ENCODE measurements at regions not wholly inside any gene's neighbourhood (a gene's known extent, or its start where the extent isn't known, plus 50 kb on each side); places are given as distances from the start of the nearest gene placed in this dataset.

DNA sequence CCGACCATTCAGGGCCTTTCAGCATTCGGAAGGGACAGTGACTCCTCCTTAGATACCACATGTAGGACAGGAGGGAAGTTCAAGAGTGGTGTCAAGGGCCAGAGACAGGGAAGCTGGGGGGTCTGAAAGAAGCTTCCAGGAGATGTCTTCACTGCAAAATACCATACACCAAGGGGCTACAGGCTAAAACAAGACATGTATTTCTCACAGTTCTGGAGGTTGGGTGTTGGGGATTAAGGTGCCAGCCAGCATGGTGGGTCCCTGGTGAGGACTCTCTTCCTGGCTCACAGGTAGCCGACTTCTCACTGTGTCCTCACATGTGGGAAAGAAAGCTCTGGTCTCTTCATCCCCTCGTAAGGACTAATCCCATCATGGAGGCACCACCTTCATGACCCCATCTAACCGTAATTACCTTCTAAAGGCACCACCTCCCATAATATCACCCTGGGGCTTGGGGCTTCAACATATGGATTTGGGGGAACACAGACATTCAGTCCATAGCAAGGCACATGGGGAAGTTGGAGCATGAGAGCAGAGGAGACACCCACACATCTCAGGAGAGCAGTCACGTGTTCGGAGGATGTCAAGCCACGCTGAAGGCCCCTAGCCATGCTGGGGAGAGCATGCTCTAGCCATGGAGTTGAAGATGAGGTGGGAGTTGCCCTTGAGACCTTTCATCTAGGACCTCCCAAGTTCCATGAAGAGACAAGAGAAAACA lies 73.9 kb upstream of the GDF10 start:
- Histone ChIP-seq H3K27me3 (no peaks in the 10 kb centered on the region), H3K9me3 (no peaks in the 10 kb centered on the region), H3K4me1 (no peaks in the 10 kb centered on the region), H3K27ac (no peak overlapping the region), H3K4me3 (no peak overlapping the region), H3K36me3 (no peaks in the 10 kb centered on the region)
- intact Hi-C loops (cut with DNase I), result no loop called here
- no peak for TF ChIP-seq POLR2AphosphoS5 (IDR thresholded peaks at IDR 0.05)
- TF ChIP-seq EP300 (IDR thresholded peaks at IDR 0.05), result no peak
- TF ChIP-seq, protein P1, sequence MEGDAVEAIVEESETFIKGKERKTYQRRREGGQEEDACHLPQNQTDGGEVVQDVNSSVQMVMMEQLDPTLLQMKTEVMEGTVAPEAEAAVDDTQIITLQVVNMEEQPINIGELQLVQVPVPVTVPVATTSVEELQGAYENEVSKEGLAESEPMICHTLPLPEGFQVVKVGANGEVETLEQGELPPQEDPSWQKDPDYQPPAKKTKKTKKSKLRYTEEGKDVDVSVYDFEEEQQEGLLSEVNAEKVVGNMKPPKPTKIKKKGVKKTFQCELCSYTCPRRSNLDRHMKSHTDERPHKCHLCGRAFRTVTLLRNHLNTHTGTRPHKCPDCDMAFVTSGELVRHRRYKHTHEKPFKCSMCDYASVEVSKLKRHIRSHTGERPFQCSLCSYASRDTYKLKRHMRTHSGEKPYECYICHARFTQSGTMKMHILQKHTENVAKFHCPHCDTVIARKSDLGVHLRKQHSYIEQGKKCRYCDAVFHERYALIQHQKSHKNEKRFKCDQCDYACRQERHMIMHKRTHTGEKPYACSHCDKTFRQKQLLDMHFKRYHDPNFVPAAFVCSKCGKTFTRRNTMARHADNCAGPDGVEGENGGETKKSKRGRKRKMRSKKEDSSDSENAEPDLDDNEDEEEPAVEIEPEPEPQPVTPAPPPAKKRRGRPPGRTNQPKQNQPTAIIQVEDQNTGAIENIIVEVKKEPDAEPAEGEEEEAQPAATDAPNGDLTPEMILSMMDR (IDR thresholded peaks at IDR 0.05), result no peak
- TF ChIP-seq POLR2A (IDR thresholded peaks at IDR 0.05), result no peak
- no peak for DNase-seq
- 94 to 95% methylated on average over 8 of the region's 8 CpGs for WGBS, 2 donors

DNA sequence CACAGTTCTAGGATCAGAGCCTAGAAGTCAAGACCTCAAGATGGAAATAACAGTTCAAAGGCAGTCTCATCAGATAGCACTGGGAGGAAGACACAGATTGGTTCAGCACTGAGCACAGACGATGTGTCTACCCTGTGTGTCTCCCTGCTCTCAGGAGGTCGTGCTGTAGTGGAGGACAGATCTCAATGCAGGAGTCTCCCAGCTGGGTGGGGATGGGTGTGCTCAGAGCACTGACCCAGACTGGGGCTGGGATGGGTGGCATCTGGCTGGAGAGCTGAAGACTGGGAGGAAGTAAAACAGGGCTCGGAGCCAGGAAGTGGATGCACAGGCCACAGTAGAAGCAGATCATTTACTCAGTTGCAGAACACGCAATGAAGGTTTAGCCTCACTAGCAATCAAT lies 69.5 kb upstream of the GDF10 start:
- no peak for DNase-seq
- Histone ChIP-seq H3K27ac (no peak overlapping the region), H3K4me1 (no peaks in the 10 kb centered on the region), H3K36me3 (no peaks in the 10 kb centered on the region), H3K27me3 (no peaks in the 10 kb centered on the region), H3K9me3 (no peaks in the 10 kb centered on the region), H3K4me3 (no peak overlapping the region)
- intact Hi-C loops (cut with DNase I), result no loop called here
- WGBS, 2 donors, result 57 to 78% methylated on average over 4 of the region's 4 CpGs
- TF ChIP-seq, protein P1 (IDR thresholded peaks at IDR 0.05), result no peak
- no peak for TF ChIP-seq EP300 (IDR thresholded peaks at IDR 0.05)

DNA sequence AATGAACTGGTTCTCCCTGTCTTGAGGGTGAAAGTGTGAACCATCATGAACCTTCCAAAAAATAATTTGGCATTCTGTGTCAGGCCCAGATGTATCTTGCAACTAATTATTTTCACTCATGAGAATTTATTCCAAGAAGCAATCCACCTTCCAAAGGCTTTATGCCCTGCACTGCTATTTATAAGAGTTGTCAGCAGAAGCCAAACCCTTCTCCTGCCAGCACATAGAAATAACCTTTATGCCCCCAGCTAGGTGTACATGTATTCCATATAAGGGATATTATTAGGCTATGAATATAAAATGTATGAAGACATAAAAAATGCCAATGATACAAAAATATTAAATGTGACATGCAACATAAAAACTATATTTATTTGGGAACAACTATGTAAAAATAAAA lies 69.0 kb upstream of the GDF10 start:
- intact Hi-C loops (cut with DNase I), result no loop called here

DNA sequence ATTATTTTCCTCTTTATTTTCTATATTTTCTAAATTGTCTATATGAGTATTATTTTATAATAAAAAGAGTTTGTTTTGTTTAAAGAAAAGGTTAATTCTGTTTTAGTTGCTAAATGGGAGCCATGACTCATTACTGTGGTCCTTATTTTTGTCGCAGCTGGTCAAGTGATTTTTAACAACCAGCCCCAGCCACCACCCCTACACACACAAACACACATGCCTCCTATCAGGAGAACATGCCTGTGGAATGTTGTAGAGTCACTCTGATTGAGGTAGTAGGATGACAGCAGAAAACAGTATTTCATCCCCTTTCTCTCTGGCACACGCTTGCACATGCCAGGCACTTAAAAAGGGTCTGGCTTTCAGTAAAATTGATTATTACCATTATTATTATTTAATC lies 68.6 kb upstream of the GDF10 start:
- intact Hi-C loops (cut with DNase I), result no loop called here

More for the DNA sequence above, 69.0 kb upstream of the GDF10 start:
- DNase-seq, result no peak
- no peak overlapping the region for H3K27ac ChIP-seq
- H3K36me3 ChIP-seq, result no peaks in the 10 kb centered on the region
- H3K9me3 ChIP-seq, result no peaks in the 10 kb centered on the region
- no peaks in the 10 kb centered on the region for H3K4me1 ChIP-seq
- no peak overlapping the region for H3K4me3 ChIP-seq
- no peaks in the 10 kb centered on the region for H3K27me3 ChIP-seq
- TF ChIP-seq EP300 (IDR thresholded peaks at IDR 0.05) (no peak), POLR2A (IDR thresholded peaks at IDR 0.05) (no peak), POLR2AphosphoS5 (IDR thresholded peaks at IDR 0.05) (no peak)
- TF ChIP-seq, protein P1 (IDR thresholded peaks at IDR 0.05), result no peak

DNA sequence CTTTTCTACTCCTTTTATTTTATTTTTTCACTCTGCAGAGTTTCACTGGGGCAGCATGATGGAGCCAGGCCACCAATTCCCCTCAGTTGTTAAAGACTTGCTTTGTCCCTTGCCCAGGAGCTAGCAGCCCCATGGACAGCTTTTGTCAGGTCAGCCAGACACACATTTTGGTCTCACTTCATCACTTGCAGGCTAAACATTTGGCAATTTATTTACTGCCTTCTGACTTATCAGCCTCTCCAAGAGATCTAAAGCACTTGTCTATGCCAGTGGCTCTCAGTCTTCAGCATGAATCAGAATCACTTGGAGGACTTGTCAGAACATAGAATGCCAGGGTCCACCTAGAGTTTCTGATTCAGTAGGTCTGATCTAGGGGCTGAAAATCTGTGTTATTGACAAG lies 66.4 kb upstream of the GDF10 start:
- Histone ChIP-seq H3K36me3 (no peaks in the 10 kb centered on the region), H3K27me3 (no peaks in the 10 kb centered on the region), H3K4me3 (no peak overlapping the region), H3K4me1 (no peaks in the 10 kb centered on the region), H3K27ac (no peak overlapping the region), H3K9me3 (peaks cover 0 to 4% (median 0%) of the 10 kb centered on the region in 4 donors)
- intact Hi-C loops (cut with DNase I), result no loop called here
- TF ChIP-seq EP300 (IDR thresholded peaks at IDR 0.05) (no peak), POLR2AphosphoS5 (IDR thresholded peaks at IDR 0.05) (no peak), POLR2A (IDR thresholded peaks at IDR 0.05) (no peak)
- TF ChIP-seq, protein P1 (IDR thresholded peaks at IDR 0.05), result no peak
- DNase-seq, result no peak

More for the DNA sequence above, 68.6 kb upstream of the GDF10 start:
- no peak for DNase-seq
- 87 to 88% methylated on average over 2 of the region's 2 CpGs for WGBS, 2 donors
- Histone ChIP-seq H3K4me1 (no peaks in the 10 kb centered on the region), H3K9me3 (no peaks in the 10 kb centered on the region), H3K27ac (no peak overlapping the region), H3K4me3 (no peak overlapping the region), H3K27me3 (no peaks in the 10 kb centered on the region), H3K36me3 (no peaks in the 10 kb centered on the region)
- TF ChIP-seq EP300 (IDR thresholded peaks at IDR 0.05) (no peak), POLR2AphosphoS5 (IDR thresholded peaks at IDR 0.05) (no peak)

Data from sigmoid colon (tissue), 6 donors.